CD14-positive monocyte (primary cell): ENCODE measurements at regions not wholly inside any gene's neighbourhood (a gene's known extent, or its start where the extent isn't known, plus 50 kb on each side); places are given as distances from the start of the nearest gene placed in this dataset.

ENCODE experiments used
- DNase-seq, 3 donors: peaks; one replicate each; pipeline ENCODE4 v3.0.0-alpha.2; 2011 to 2022
- H2AFZ ChIP-seq: 2 replicates; pipeline ENCODE4 v1.6.0; 2012; ENCODE audit warnings: mild to moderate bottlenecking, low read depth, low read length, inconsistent platforms; ENCODE audit not compliant: insufficient read depth, poor library complexity, severe bottlenecking
- H3K27ac ChIP-seq, 2 donors: 1 replicate in 1 of 2; 2 replicates in 1 of 2; pipeline ENCODE4 v1.5.1; 2012 to 2013; ENCODE audit warnings: low read length in 2 of 2, control low read depth in 1 of 2, inconsistent platforms in 1 of 2, low read depth in 1 of 2, mild to moderate bottlenecking in 1 of 2
- H3K27me3 ChIP-seq, 2 donors: one replicate each; pipeline versions ENCODE4 v1.6.0 to v1.6.1; 2011 to 2013; ENCODE audit warnings: low read length in 2 of 2; ENCODE audit not compliant: control insufficient read depth in 2 of 2, insufficient read depth in 2 of 2
- H3K36me3 ChIP-seq, 2 donors: replicated peaks in 1 of 2; 1 replicate in 1 of 2; 2 replicates in 1 of 2; pipeline versions ENCODE4 v1.5.1 to v1.6.1; 2012 to 2013; ENCODE audit warnings: low read length in 2 of 2, control low read depth in 1 of 2, inconsistent platforms in 1 of 2, mild to moderate bottlenecking in 1 of 2; ENCODE audit not compliant: insufficient read depth in 2 of 2, control insufficient read depth in 1 of 2
- H3K4me1 ChIP-seq, 2 donors: 1 replicate in 1 of 2; 2 replicates in 1 of 2; pipeline versions ENCODE4 v1.5.1 to v1.6.1; 2012 to 2013; ENCODE audit warnings: low read length in 2 of 2, control low read depth in 1 of 2, inconsistent platforms in 1 of 2, mild to moderate bottlenecking in 1 of 2, moderate library complexity in 1 of 2; ENCODE audit not compliant: insufficient read depth in 2 of 2, control insufficient read depth in 1 of 2
- H3K4me2 ChIP-seq: replicated peaks from 2 replicates; pipeline ENCODE3; 2012; ENCODE audit warnings: low read length, moderate library complexity, mild to moderate bottlenecking; ENCODE audit not compliant: poor library complexity, severe bottlenecking; ENCODE audit errors: extremely low read depth
- H3K4me3 ChIP-seq, 3 experiments: fragments of 200-600 bp in 1 of 3; sonication (generic) in 1 of 3; replicated peaks in 1 of 3; 1 replicate in 2 of 3; 2 replicates in 1 of 3; pipeline ENCODE4 v1.5.1; 2011 to 2013; ENCODE audit warnings: low read length in 3 of 3, mild to moderate bottlenecking in 3 of 3, control low read depth in 2 of 3, low read depth in 2 of 3, inconsistent platforms in 1 of 3, moderate library complexity in 1 of 3
- H3K79me2 ChIP-seq: 2 replicates; pipeline ENCODE4 v1.6.0; 2012; ENCODE audit warnings: mild to moderate bottlenecking, control low read depth, inconsistent platforms, low read length, moderate library complexity; ENCODE audit not compliant: insufficient read depth
- H3K9ac ChIP-seq: 2 replicates; pipeline ENCODE4 v1.6.0; 2017; ENCODE audit warnings: low read length, mild to moderate bottlenecking; ENCODE audit not compliant: insufficient read depth, poor library complexity, severe bottlenecking
- H3K9me3 ChIP-seq, 2 donors: replicated peaks in 1 of 2; 1 replicate in 1 of 2; 2 replicates in 1 of 2; pipeline versions ENCODE4 v1.5.1 to v1.6.1; 2012 to 2013; ENCODE audit warnings: low read length in 2 of 2, control low read depth in 1 of 2; ENCODE audit not compliant: control insufficient read depth in 1 of 2, insufficient read depth in 1 of 2
- H4K20me1 ChIP-seq: 2 replicates; pipeline ENCODE4 v1.6.0; 2012; ENCODE audit warnings: mild to moderate bottlenecking, low read length, control low read depth, moderate library complexity; ENCODE audit not compliant: insufficient read depth
- H3K27ac Mint-ChIP-seq, 7 donors: one replicate each; pipeline ENCODE4 v1.8.0; 2020; ENCODE audit warnings: mild to moderate bottlenecking in 7 of 7, mixed read lengths in 7 of 7, moderate library complexity in 6 of 7, inconsistent platforms in 2 of 7
- H3K27me3 Mint-ChIP-seq, 3 donors: one replicate each; pipeline ENCODE4 v1.8.0; 2021 to 2022; ENCODE audit warnings: low read depth in 3 of 3, mild to moderate bottlenecking in 3 of 3, mixed read lengths in 3 of 3, moderate library complexity in 3 of 3, inconsistent platforms in 1 of 3
- H3K36me3 Mint-ChIP-seq, 2 donors: one replicate each; pipeline ENCODE4 v1.8.0; 2020; ENCODE audit warnings: mixed read lengths in 2 of 2, inconsistent platforms in 1 of 2, mild to moderate bottlenecking in 1 of 2
- H3K4me1 Mint-ChIP-seq: one replicate; pipeline ENCODE4 v1.8.0; 2020; ENCODE audit warnings: mild to moderate bottlenecking, mixed read lengths
- H3K4me3 Mint-ChIP-seq, 2 donors: one replicate each; pipeline ENCODE4 v1.8.0; 2020; ENCODE audit warnings: mild to moderate bottlenecking in 2 of 2, mixed read lengths in 2 of 2, moderate library complexity in 1 of 2
- H3K9me3 Mint-ChIP-seq, 7 donors: one replicate each; pipeline ENCODE4 v1.8.0; 2020 to 2022; ENCODE audit warnings: mixed read lengths in 7 of 7, mild to moderate bottlenecking in 6 of 7, moderate library complexity in 6 of 7, inconsistent platforms in 2 of 7
- CTCF ChIP-seq: fragments of 200-600 bp; IDR thresholded peaks from one replicate; pipeline ENCODE4 v1.8.0; 2022; ENCODE audit warnings: antibody characterized with exemption, mild to moderate bottlenecking
- WGBS: methylation state at CpG from one replicate; pipeline ENCODE4 v1.1.5; 2013; ENCODE audit warnings: missing lambda C conversion rate; ENCODE audit not compliant: insufficient coverage; 5-methylcytosine and 5-hydroxymethylcytosine counted together
- intact Hi-C, 2 donors: fragments of 100-400 bp; cut with micrococcal nuclease; formaldehyde crosslinking; loops; one replicate each; pipeline versions ENCODE4 v1.15.0 to v1.15.1; 2023

DNA sequence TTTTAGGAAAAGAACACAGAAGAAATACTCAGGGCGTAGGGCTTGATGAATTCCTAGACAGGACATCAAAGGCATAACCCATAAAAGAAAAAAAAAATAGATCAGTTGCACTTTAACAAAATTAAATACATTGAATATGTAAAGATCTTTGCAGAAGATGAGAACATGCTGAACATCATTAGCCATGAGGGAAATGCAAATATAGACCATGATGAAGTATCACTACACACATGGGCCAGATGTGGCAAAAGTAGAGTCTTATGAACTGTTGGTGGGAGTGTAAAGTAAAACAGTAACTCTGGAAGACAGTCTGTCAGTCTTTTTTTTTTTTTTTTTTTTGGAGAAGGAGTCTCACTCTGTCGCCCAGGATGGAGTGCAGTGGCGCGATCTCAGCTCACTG, 246.7 kb upstream of the HSFY2 start:
- H3K27me3 ChIP-seq, result no peaks in the 10 kb centered on the region
- no peak overlapping the region for H3K27ac Mint-ChIP-seq
- WGBS, result no CpG with 5 or more reads among the region's 4 CpGs
- no peak overlapping the region for H3K9ac ChIP-seq
- H3K36me3 ChIP-seq, result no peaks in the 10 kb centered on the region
- H3K4me3 Mint-ChIP-seq, result no peak overlapping the region
- no peaks in the 10 kb centered on the region for H3K4me1 Mint-ChIP-seq
- H3K9me3 Mint-ChIP-seq, result no peaks in the 10 kb centered on the region
- H3K27ac ChIP-seq, result no peak overlapping the region
- H4K20me1 ChIP-seq, result no peaks in the 10 kb centered on the region
- intact Hi-C loops, result no loop called here
- H3K36me3 Mint-ChIP-seq, result peaks cover 0 to 2% of the 10 kb centered on the region in 2 donors
- H3K79me2 ChIP-seq, result no peaks in the 10 kb centered on the region
- no peak overlapping the region for H2AFZ ChIP-seq
- TF ChIP-seq CTCF, result no peak
- H3K4me2 ChIP-seq, result no peak overlapping the region
- H3K4me3 ChIP-seq, result no peak overlapping the region
- no peaks in the 10 kb centered on the region for H3K9me3 ChIP-seq
- no peaks in the 10 kb centered on the region for H3K27me3 Mint-ChIP-seq
- no peaks in the 10 kb centered on the region for H3K4me1 ChIP-seq
- no peak for DNase-seq

GRCh38 chrY:19016990-19017389, 243.5 kb upstream of the HSFY2 start:
- intact Hi-C loops, result no loop called here
- no peaks in the 10 kb centered on the region for H3K27me3 Mint-ChIP-seq

More at GRCh38 chrY:19016990-19017389, 243.5 kb upstream of the HSFY2 start:
- Mint-ChIP-seq H3K9me3 (no peaks in the 10 kb centered on the region), H3K27ac (no peak overlapping the region), H3K36me3 (peaks cover 0 to 2% of the 10 kb centered on the region in 2 donors), H3K4me1 (no peaks in the 10 kb centered on the region), H3K4me3 (no peak overlapping the region)
- Histone ChIP-seq H3K4me2 (no peak overlapping the region), H3K36me3 (no peaks in the 10 kb centered on the region), H3K4me1 (no peaks in the 10 kb centered on the region), H2AFZ (no peak overlapping the region), H3K9me3 (no peaks in the 10 kb centered on the region), H4K20me1 (no peaks in the 10 kb centered on the region), H3K27ac (no peak overlapping the region), H3K79me2 (no peaks in the 10 kb centered on the region), H3K27me3 (no peaks in the 10 kb centered on the region), H3K4me3 (no peak overlapping the region), H3K9ac (no peak overlapping the region)
- no peak for DNase-seq
- WGBS, result no CpG with 5 or more reads among the region's 5 CpGs
- TF ChIP-seq CTCF, result no peak
